Adrenal gland (tissue), 5 donors: ENCODE measurements at regions not wholly inside any gene's neighbourhood (a gene's known extent, or its start where the extent isn't known, plus 50 kb on each side); places are given as distances from the start of the nearest gene placed in this dataset.

Experiments
- CTCF ChIP-seq, 6 experiments: fragments of 450-650 bp in 4 of 6; fragments of 200-600 bp in 2 of 6; sonication (generic) in 1 of 6; IDR thresholded peaks; 1 replicate in 5 of 6; 2 replicates in 1 of 6; pipeline versions ENCODE4 v1.5.1 to v1.8.0; 2016 to 2021; ENCODE audit warnings: antibody characterized with exemption in 6 of 6, mild to moderate bottlenecking in 2 of 6, moderate library complexity in 1 of 6
- POLR2A ChIP-seq, 2 donors: fragments of 450-650 bp; IDR thresholded peaks; one replicate each; pipeline ENCODE4 v1.6.1; 2017; ENCODE audit warnings: antibody characterized with exemption in 2 of 2, mild to moderate bottlenecking in 2 of 2, moderate library complexity in 1 of 2
- donor health status: DM: no; HTN: no; CAD: no.

- TF ChIP-seq CTCF (IDR thresholded peaks at IDR 0.05) = no peak
- no peak for TF ChIP-seq POLR2A (IDR thresholded peaks at IDR 0.05)
These were observed 372.6 kb upstream of the MPDZ start for GRCh38 chr9:13651969-13652663.
